HepG2 (cell line): ENCODE measurements at regions not wholly inside any gene's neighbourhood (a gene's known extent, or its start where the extent isn't known, plus 50 kb on each side); places are given as distances from the start of the nearest gene placed in this dataset.

ENCODE experiments used
- ATAC-seq: fragments of 200-7000 bp; cut with Tn5 transposase; 3 replicates; pipeline ENCODE4 v1.9.1; 2020; ENCODE audit warnings: mild to moderate bottlenecking, moderate library complexity
- BruUV-seq: library from RNA; stranded (reverse); fragments of 400-500 nt; replicated peaks from 2 replicates; lab custom pipeline; 2021; lab: Mats Ljungman, UMichigan
- CTCF ChIA-PET: fragments of 300-600 bp; formaldehyde crosslinking; extraction: SDS; loops from one replicate; lab custom pipeline; 2021; ENCODE audit warnings: low total read pairs, inconsistent platforms, low intra/inter-chr PET ratio; lab: Yijun Ruan, JAX
- POLR2A ChIA-PET: fragments of 350-600 bp; sonication (Branson Sonifier 250); formaldehyde crosslinking; loops from one replicate; lab custom pipeline; 2020; ENCODE audit warnings: antibody characterized with exemption, inconsistent platforms; lab: Yijun Ruan, JAX
- DNase-seq: peaks from one replicate; pipeline ENCODE4 v3.0.0-alpha.2; 2015; ENCODE audit warnings: low spot score
- FAIRE-seq: peaks from 3 replicates; lab custom pipeline; 2011; peaks lifted over from hg19 to GRCh38; lab: Jason Lieb, UNC
- H2AFZ ChIP-seq: one replicate; pipeline ENCODE4 v1.6.1; 2011; ENCODE audit warnings: low read length, inconsistent platforms
- H3K27ac ChIP-seq: fragments of 300-600 bp; 3 replicates; pipeline ENCODE4 v1.8.0; 2011; ENCODE audit warnings: mixed run types, mild to moderate bottlenecking, mixed read lengths, low read length, inconsistent platforms; ENCODE audit not compliant: insufficient read depth; ENCODE audit errors: extremely low read length
- H3K27me3 ChIP-seq, 2 experiments: fragments of 200-600 bp in 1 of 2; 2 replicates in 1 of 2; 3 replicates in 1 of 2; pipeline versions ENCODE4 v1.6.0 to v1.8.0; 2011; ENCODE audit warnings: low read length in 2 of 2, mild to moderate bottlenecking in 2 of 2, moderate library complexity in 2 of 2, inconsistent platforms in 1 of 2; ENCODE audit not compliant: insufficient read depth in 2 of 2, control insufficient read depth in 1 of 2
- H3K36me3 ChIP-seq, 2 experiments: fragments of 200-600 bp in 1 of 2; replicated peaks in 1 of 2; 2 replicates in 1 of 2; 3 replicates in 1 of 2; pipeline versions ENCODE4 v1.5.1 to v1.8.0; 2011; ENCODE audit warnings: low read length in 2 of 2, inconsistent platforms in 1 of 2; ENCODE audit not compliant: insufficient read depth in 2 of 2, control insufficient read depth in 1 of 2
- H3K4me1 ChIP-seq: 2 replicates; pipeline ENCODE4 v1.5.1; 2012; ENCODE audit warnings: low read length, inconsistent platforms; ENCODE audit not compliant: insufficient read depth
- H3K4me2 ChIP-seq: 2 replicates; pipeline ENCODE4 v1.6.0; 2011; ENCODE audit warnings: low read depth, low read length, inconsistent platforms
- H3K4me3 ChIP-seq, 3 experiments: fragments of 200-600 bp in 1 of 3; sonication (generic), shearing (Covaris generic) in 1 of 3; replicated peaks in 1 of 3; 2 replicates each; pipeline ENCODE4 v1.5.1; 2011 to 2016; ENCODE audit warnings: low read length in 3 of 3, inconsistent platforms in 2 of 3, low read depth in 2 of 3, mild to moderate bottlenecking in 2 of 3, control low read depth in 1 of 3, mixed read lengths in 1 of 3; ENCODE audit not compliant: insufficient read depth in 1 of 3
- H3K79me2 ChIP-seq: one replicate; pipeline ENCODE4 v1.6.1; 2011; ENCODE audit warnings: low read length, inconsistent platforms; ENCODE audit not compliant: insufficient read depth
- H3K9ac ChIP-seq: 2 replicates; pipeline ENCODE4 v1.6.0; 2011; ENCODE audit warnings: mild to moderate bottlenecking, low read depth, low read length, inconsistent platforms; ENCODE audit not compliant: insufficient read depth
- H3K9me3 ChIP-seq: 2 replicates; pipeline ENCODE4 v1.5.1; 2012; ENCODE audit warnings: mild to moderate bottlenecking, low read length
- H4K20me1 ChIP-seq: 2 replicates; pipeline ENCODE4 v1.6.0; 2011; ENCODE audit warnings: inconsistent platforms, mild to moderate bottlenecking, low read length, moderate library complexity; ENCODE audit not compliant: insufficient read depth
- E2F5 ChIP-seq: sonication (generic); formaldehyde crosslinking; conservative IDR thresholded peaks from 2 replicates; pipeline ENCODE4 v1.4.0; 2020; ENCODE audit warnings: missing genetic modification reagents
- ETV6 ChIP-seq: sonication (generic); formaldehyde crosslinking; conservative IDR thresholded peaks from 2 replicates; pipeline ENCODE4 v1.4.0; 2020; ENCODE audit warnings: missing genetic modification reagents
- GLMP ChIP-seq: sonication (generic); formaldehyde crosslinking; IDR thresholded peaks from 2 replicates; pipeline ENCODE4 v1.9.0; 2021; ENCODE audit warnings: missing genetic modification reagents, mild to moderate bottlenecking, borderline replicate concordance
- GTF2F1 ChIP-seq: fragments of 150-350 bp; IDR thresholded peaks from 2 replicates; pipeline ENCODE4 v1.6.1; 2014; ENCODE audit warnings: low read length
- HIC2 ChIP-seq: sonication (generic); formaldehyde crosslinking; IDR thresholded peaks from 2 replicates; pipeline ENCODE4 v1.9.0; 2022; ENCODE audit warnings: low read depth, missing genetic modification reagents
- HNF1A ChIP-seq, 2 experiments: sonication (generic) in 1 of 2; formaldehyde crosslinking in 1 of 2; IDR thresholded peaks; 2 replicates each; pipeline versions ENCODE4 v1.4.0 to v1.6.1; 2016 to 2020; ENCODE audit warnings: borderline replicate concordance in 1 of 2, low read depth in 1 of 2, mild to moderate bottlenecking in 1 of 2, missing genetic modification reagents in 1 of 2
- NFRKB ChIP-seq: fragments of 450-650 bp; IDR thresholded peaks from 2 replicates; pipeline ENCODE4 v1.6.1; 2017
- PAX8 ChIP-seq: sonication (generic); formaldehyde crosslinking; IDR thresholded peaks from 2 replicates; pipeline ENCODE4 v1.8.0; 2022; ENCODE audit warnings: mild to moderate bottlenecking, missing genetic modification reagents, borderline replicate concordance
- SAP130 ChIP-seq: IDR thresholded peaks from 2 replicates; pipeline ENCODE4 v1.6.1; 2016; ENCODE audit warnings: low read depth
- SOX13 ChIP-seq, 3 experiments: fragments of 450-650 bp in 1 of 3; sonication (generic) in 1 of 3; formaldehyde crosslinking in 1 of 3; IDR thresholded peaks in 2 of 3; conservative IDR thresholded peaks in 1 of 3; 2 replicates each; pipeline versions ENCODE4 v1.5.0 to v1.6.1; 2016 to 2020; ENCODE audit warnings: antibody characterized with exemption in 1 of 3, mild to moderate bottlenecking in 1 of 3, missing compliant biosample characterization in 1 of 3, missing genetic modification reagents in 1 of 3, moderate library complexity in 1 of 3
- ZBTB10 ChIP-seq: sonication (generic); formaldehyde crosslinking; IDR thresholded peaks from 2 replicates; pipeline ENCODE4 v1.4.0; 2020; ENCODE audit warnings: missing genetic modification reagents, borderline replicate concordance
- ZNF251 ChIP-seq: sonication (generic); formaldehyde crosslinking; IDR thresholded peaks from 2 replicates; pipeline ENCODE4 v1.9.0; 2021; ENCODE audit warnings: mild to moderate bottlenecking, missing genetic modification reagents
- ZNF775 ChIP-seq: sonication (generic); formaldehyde crosslinking; IDR thresholded peaks from 2 replicates; pipeline ENCODE4 v1.4.0; 2020; ENCODE audit warnings: missing genetic modification reagents, mild to moderate bottlenecking, moderate library complexity, borderline replicate concordance
- WGBS: methylation state at CpG from one replicate; pipeline ENCODE4 v1.1.6; 2017; ENCODE audit warnings: low lambda C conversion rate; 5-methylcytosine and 5-hydroxymethylcytosine counted together
- in situ Hi-C: cut with HindIII; loops from 2 replicates; pipeline ENCODE4 v1.10.0; 2017; ENCODE audit warnings: low pct_unique_long_range_greater_than_20kb; ENCODE audit not compliant: extremely low pct_ligation_motif_present
- intact Hi-C: fragments of 100-400 bp; cut with micrococcal nuclease; formaldehyde crosslinking; loops from one replicate; pipeline ENCODE4 v1.10.0; 2022; ENCODE audit not compliant: unreplicated experiment

- no peak overlapping the region for H3K4me2 ChIP-seq
- H3K9me3 ChIP-seq, result no peaks in the 10 kb centered on the region
- ChIA-PET CTCF (no interaction called here), POLR2A (no interaction called here)
- H2AFZ ChIP-seq, result no peak overlapping the region
- in situ Hi-C loops, result loop anchor here (25.0 kb wide), 1 partner anchor 902 kb away; no protein-coding TSS in a partner anchor
- H3K27ac ChIP-seq, result no peak overlapping the region
- intact Hi-C loops, result no loop called here
- 0 out of 5 replicates have a peak, but pooled peaks cover 0 to 3% of the 10 kb centered on the region in 2 experiments for H3K27me3 ChIP-seq
- H3K36me3 ChIP-seq, result no peaks in the 10 kb centered on the region
- WGBS, result 5% methylated on average over 4 of the region's 4 CpGs
- FAIRE-seq, result no peak
- no peak for TF ChIP-seq ZNF251 (CRISPR knock-in tag)
- TF ChIP-seq SAP130 (CRISPR knock-in tag), result no peak
- TF ChIP-seq PAX8 (CRISPR knock-in tag), result no peak
- no peak for TF ChIP-seq ZNF775 (CRISPR knock-in tag)
- TF ChIP-seq E2F5, result no peak
- no peak for TF ChIP-seq ETV6 (CRISPR knock-in tag)
- TF ChIP-seq HNF1A (IDR thresholded peaks at IDR 0.05; ENCODE audit: low read depth), result no peak
- no peak for TF ChIP-seq HNF1A (CRISPR knock-in tag; IDR thresholded peaks at IDR 0.05; ENCODE audit: borderline replicate concordance)
- no peak for TF ChIP-seq GLMP (CRISPR knock-in tag)
- no peak for TF ChIP-seq SOX13 (IDR thresholded peaks at IDR 0.05)
- TF ChIP-seq SOX13 (CRISPR knock-in tag; conservative IDR thresholded peaks at IDR 0.05 in 1 of 2, IDR thresholded peaks at IDR 0.05 in 1 of 2), result no peak
- TF ChIP-seq HIC2 (CRISPR knock-in tag), result no peak
- TF ChIP-seq ZBTB10 (CRISPR knock-in tag), result no peak
- TF ChIP-seq NFRKB, result no peak
- TF ChIP-seq GTF2F1, result no peak
- DNase-seq, result no peak
- H3K79me2 ChIP-seq, result no peaks in the 10 kb centered on the region
- BruUV-seq, result no TSS peak
- no peaks in the 10 kb centered on the region for H4K20me1 ChIP-seq
- H3K4me1 ChIP-seq, result no peaks in the 10 kb centered on the region
- no peak overlapping the region for H3K4me3 ChIP-seq
- H3K9ac ChIP-seq, result no peak overlapping the region
- ATAC-seq, result no peak
Measured at GRCh38 chr3:135514060-135514448, 451.5 kb upstream of the PPP2R3A start.
